ENCODE measurements at regions not wholly inside any gene's neighbourhood (a gene's known extent, or its start where the extent isn't known, plus 50 kb on each side); places are given as distances from the start of the nearest gene placed in this dataset.

- TF ChIP-seq, protein P1, sequence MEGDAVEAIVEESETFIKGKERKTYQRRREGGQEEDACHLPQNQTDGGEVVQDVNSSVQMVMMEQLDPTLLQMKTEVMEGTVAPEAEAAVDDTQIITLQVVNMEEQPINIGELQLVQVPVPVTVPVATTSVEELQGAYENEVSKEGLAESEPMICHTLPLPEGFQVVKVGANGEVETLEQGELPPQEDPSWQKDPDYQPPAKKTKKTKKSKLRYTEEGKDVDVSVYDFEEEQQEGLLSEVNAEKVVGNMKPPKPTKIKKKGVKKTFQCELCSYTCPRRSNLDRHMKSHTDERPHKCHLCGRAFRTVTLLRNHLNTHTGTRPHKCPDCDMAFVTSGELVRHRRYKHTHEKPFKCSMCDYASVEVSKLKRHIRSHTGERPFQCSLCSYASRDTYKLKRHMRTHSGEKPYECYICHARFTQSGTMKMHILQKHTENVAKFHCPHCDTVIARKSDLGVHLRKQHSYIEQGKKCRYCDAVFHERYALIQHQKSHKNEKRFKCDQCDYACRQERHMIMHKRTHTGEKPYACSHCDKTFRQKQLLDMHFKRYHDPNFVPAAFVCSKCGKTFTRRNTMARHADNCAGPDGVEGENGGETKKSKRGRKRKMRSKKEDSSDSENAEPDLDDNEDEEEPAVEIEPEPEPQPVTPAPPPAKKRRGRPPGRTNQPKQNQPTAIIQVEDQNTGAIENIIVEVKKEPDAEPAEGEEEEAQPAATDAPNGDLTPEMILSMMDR (IDR thresholded peaks at IDR 0.05) = no peak
- TF ChIP-seq EZH2 (IDR thresholded peaks at IDR 0.05; ENCODE audit: borderline replicate concordance, insufficient read depth, low read depth, low read length, poor library complexity, severe bottlenecking) = no peak
Observed at GRCh38 chr9:135242049-135242396, 154.6 kb downstream of the OLFM1 start.
